Fibroblast of skin of left biceps (primary cell): ENCODE measurements at regions not wholly inside any gene's neighbourhood (a gene's known extent, or its start where the extent isn't known, plus 50 kb on each side); places are given as distances from the start of the nearest gene placed in this dataset.

Experiments
- DNase-seq, 2 experiments: peaks; one replicate each; pipeline ENCODE4 v3.0.0-alpha.2; 2013; ENCODE audit warnings: low read depth in 2 of 2

DNA sequence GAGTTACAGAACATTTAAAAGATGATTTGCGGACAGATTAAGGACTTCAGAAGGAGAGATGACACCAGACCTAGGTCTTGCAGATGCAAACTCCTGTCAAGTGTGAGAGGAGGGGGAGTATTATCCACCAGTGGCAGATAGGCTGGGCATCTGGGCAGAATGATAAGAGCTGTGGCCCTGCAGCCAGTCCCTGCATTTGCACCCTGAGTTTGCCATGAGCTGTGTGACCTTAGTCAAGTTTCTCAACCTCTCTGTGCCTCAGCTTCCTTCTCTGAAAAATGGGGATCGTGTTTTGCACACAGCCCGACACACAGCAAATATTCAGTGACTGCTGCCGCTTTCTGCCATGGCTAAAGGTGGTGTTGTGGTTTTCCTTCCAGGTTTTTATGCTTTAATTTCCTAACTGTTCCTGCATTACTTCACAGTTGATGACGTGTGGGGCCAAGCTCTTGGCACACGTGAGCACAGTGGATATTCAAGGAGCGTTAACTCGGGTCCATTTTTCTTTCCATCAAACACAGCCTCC, 516.2 kb downstream of the CDH26 start:
- no peak for DNase-seq

DNA sequence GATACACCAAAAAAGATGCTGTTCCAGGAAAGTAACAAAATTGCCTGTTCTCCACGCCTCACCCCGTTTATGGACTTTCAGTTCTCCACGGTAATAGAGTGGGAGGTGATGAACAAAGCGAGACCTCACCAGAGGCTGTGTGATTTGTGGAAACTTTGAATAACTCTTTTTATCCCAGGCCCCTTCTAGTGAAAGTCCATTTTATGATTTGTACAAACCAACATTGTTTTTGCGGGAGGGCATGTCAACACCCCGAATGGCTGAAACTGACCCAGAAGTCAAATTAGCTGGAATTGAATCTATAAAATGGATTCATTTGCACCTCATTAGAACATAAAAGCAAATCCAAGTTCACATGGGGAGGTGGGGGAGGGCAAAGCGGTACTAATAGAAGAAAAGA, 517.8 kb downstream of the CDH26 start:
- no peak for DNase-seq

DNA sequence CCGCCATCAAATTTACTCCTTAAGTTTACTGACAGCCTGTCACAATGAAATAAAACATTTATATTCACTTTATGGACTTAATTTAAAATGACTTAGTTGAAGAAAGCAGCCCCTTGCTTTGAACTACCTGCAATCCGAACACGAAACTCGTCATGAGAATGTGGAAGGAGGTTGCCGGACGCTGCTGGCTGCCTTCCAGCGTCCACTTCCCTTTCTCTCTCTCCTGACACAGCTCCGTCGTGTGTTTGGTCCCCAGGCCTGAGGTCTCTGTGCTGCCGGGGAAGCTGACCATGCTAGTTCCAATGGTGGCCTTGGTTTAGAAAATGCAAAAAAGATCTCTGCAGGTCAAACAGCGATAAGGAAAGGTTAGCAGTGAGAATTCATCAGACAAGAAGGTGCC, 519.7 kb downstream of the CDH26 start:
- no peak for DNase-seq

DNA sequence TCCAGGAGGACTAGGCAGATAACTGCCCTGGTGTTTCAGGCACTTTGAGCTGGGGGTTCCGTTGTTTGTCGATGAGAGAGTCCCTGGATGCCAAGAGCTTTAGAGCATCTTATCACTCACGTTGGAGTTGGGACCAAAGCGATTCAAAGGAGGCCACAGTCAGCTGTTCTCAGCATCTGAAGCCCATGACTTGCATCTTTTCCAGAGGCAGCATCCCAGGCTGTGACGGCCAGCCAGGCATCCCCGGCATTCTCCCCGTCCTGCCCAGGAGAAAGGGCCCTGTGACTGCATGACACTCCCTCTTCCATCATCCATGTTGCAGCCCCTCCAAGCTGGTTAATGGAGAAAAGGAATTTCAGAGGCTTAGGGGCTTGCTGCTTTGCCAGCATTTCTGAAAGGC, 520.3 kb downstream of the CDH26 start:
- no peak for DNase-seq

- no peak for DNase-seq
These were observed 522.9 kb downstream of the CDH26 start for GRCh38 chr20:60480950-60481742.

GRCh38 chr20:60481743-60482133, 523.5 kb downstream of the CDH26 start:
- DNase-seq: no peak

DNA sequence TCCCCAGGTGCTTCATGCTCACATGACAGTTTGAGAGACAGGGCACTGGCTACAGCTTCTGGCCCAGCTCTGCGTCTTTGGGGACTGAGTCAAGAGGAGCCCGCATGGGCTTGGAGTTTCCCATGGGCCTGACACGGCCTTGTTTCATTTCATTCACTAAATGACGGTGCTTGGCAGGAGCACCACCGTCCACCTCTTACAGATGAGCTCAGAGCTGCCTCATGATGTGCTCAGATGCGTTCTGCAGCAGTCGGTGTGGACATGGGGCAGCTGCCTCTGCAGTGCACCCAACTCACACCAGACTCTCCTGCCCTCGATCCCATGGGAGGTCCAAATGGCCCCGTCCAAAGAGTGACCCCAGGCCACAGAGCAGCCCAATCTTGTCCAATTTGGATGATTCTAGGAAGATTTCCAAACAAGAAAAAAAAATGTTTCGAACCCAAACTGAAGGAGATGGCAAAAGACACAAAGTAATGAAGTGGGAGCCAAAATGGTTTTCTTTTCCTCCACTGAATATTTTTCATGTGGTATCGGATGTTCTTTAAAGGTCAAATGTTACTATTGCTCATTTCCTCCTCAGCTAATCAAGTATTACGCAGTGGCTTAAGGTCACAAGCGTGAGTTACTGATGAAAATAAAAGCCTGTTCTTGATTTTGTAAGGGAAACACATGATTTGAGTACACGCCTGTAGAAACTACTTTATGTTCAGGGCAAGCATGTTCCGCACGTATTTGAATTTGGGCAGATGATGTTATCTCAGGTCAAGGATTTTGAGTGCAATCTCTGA, 524.2 kb downstream of the CDH26 start:
- DNase-seq: no peak

DNA sequence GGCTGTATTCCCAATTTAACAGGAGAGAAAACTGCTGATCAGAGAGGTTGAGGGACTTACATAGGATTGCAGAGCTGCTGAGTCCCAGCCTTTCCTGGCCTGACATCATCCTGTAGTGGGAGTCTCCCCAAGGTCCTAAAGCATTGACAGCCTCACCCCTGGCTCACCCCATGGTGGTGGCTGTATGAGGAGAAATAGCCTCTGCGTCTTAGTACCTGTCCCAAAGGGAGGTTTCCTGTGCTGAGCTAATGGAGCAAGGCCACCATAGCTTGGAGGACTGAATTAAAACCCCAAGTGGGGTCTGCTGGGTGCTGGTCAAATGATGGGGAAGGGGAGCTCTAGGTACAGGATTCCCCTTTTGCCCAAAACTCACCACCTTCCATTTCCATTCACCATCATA, 525.1 kb downstream of the CDH26 start:
- no peak for DNase-seq

DNA sequence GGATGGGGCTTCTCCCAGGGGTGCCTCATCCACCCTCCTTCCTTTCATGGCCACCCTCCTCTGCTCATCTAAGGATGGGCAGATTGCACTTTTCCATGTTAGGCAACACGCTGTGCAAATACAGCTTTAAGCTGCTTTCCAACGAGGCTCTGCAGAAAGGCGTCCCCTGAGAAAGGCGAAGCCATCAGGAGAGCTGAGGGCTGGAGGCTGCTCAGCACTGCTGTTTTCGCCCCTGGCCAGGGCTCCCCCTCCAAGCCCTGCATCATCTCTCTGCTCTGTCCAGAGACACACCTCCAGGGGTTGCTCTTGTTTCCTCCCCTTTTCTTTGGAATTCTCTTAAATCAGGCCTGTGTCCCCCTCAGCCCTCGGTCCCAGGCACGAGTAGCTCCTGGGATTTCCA, 526.1 kb downstream of the CDH26 start:
- no peak for DNase-seq

GRCh38 chr20:60485012-60485760, 527.0 kb downstream of the CDH26 start:
- no peak for DNase-seq

- no peak for DNase-seq
These were observed 528.1 kb downstream of the CDH26 start for GRCh38 chr20:60486315-60486714.

GRCh38 chr20:60486937-60487336, 528.7 kb downstream of the CDH26 start:
- DNase-seq: no peak

GRCh38 chr20:60490217-60491050, 532.2 kb downstream of the CDH26 start:
- DNase-seq: no peak

DNA sequence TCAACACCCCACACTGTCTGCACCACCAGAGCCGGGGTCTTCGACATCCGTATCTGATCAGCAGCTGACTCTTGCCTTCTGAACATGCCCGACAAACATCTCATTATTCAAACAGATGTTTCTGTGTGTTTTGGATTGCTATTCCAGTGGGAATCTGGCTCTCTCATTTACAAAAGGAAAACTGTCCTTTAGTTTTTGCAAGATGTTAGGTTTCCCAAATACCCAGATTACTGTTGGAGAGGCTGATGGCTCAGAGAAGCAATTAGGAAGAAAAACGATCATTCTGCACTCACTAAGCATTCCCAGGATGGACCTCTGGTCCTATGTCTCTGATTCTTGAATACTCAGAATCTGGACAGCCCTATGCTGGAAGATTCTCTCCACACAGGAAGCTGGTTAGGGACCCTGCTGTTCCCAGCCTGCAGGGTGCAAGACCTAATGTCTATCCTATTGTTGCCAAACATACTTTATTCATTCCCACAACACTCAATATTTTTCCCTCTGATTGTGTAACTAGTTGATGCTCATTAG, 532.9 kb downstream of the CDH26 start:
- no peak for DNase-seq

GRCh38 chr20:60494476-60494875, 536.3 kb downstream of the CDH26 start:
- DNase-seq: no peak

GRCh38 chr20:60497298-60498035, 539.2 kb downstream of the CDH26 start:
- no peak for DNase-seq

DNA sequence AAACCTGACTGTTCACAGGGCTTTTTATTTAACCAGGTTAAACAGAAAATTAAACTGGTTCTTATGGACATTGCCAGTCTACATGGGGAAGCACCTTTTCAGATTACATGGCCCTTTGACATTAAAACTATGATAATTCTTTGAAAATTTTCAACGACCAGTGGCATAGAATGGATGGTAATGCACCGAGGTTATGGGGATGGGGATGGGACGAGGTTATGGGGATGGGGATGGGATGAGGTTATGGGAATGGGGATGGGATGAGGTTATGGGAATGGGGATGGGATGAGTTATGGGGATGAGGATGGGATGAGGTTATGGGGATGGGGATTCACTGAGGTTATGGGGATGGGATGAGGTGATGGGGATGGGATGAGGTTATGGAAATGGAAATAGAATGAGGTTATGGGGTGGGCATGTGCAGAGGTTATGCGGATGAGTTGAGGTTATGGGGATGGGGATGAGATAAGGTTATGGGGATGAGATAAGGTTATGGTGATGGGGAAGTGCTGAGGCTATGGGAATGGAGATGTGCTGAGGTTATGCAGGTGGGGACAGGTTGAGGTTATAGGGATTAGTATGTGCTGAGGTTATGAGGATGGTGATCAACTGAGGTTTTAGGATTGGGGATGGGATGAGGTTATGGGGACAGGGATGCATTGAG, 541.9 kb downstream of the CDH26 start:
- DNase-seq: no peak

DNA sequence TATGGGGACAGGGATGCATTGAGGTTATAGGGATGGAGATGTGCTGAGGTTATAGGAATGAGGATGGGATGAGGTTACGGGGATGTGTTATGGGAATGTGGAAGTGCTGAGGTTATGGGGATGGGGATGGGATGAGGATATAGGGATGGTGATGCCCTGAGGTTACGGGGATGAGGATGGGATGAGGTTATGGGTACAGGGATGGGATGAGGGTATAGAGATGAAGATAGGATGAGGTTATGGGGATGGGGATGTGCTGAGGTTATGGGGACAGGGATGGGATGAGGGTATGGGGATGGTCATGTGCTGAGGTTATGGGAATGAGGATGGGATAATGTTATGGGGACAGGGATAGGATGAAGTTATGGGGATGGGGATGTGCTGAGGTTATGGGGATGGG, 542.8 kb downstream of the CDH26 start:
- DNase-seq: no peak

DNA sequence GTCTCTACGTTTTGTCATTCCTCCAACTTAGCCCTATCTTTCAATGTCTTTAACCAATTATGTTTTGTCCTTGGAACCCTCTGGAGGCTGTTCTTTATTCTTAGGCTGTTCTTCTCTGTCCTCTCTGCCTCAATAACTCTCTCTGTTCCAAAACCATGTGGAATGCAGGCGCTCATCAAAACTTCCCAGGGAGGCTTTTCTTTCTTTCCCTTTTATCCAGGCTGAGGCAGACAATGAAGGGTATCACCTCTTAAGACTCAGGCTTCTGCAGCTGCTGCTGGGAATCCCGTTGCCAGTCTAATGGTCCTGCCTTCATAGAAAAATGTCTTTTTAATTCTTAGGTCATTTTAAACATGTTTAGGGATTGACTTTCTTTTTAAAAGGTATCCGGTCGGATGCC, 544.7 kb downstream of the CDH26 start:
- no peak for DNase-seq

DNA sequence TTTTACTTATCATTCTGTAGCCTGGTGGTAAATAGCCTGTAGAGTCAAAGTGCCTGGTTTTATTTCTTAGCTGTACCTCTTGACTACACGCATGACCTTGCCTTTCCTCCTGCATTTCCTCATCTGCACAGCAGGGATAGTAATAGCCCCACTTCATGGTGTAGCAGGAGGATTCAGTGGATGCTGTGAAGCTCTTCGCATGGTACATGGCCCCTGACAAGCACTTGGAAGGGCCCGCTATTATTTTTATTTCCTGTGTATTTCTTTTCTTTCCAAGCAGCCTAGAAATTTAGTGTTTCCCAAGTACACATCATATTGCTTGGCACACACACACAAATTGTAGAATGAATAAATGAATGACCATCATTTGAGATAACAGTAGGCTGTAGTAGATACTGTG, 547.2 kb downstream of the CDH26 start:
- no peak for DNase-seq
